DND-41 (cell line): ENCODE measurements at regions not wholly inside any gene's neighbourhood (a gene's known extent, or its start where the extent isn't known, plus 50 kb on each side); places are given as distances from the start of the nearest gene placed in this dataset.

ENCODE experiments used
- ATAC-seq: fragments of 200-7000 bp; cut with Tn5 transposase; 3 replicates; pipeline ENCODE4 v1.9.1; 2021; ENCODE audit warnings: low read depth; ENCODE audit not compliant: insufficient read depth
- DNase-seq: peaks from one replicate; pipeline ENCODE4 v3.0.0-alpha.2; 2020
- H2AFZ ChIP-seq: 2 replicates; pipeline ENCODE4 v1.6.0; 2012; ENCODE audit warnings: low read depth, low read length
- H3K27ac ChIP-seq: 2 replicates; pipeline ENCODE4 v1.5.1; 2012; ENCODE audit warnings: low read length, inconsistent platforms
- H3K27me3 ChIP-seq: fragments of 200-600 bp; sonication (generic); 2 replicates; pipeline ENCODE4 v1.6.0; 2012; ENCODE audit warnings: low read length, mild to moderate bottlenecking, inconsistent platforms; ENCODE audit not compliant: insufficient read depth, poor library complexity
- H3K36me3 ChIP-seq: 2 replicates; pipeline ENCODE4 v1.5.1; 2012; ENCODE audit warnings: low read length, inconsistent platforms; ENCODE audit not compliant: insufficient read depth
- H3K4me1 ChIP-seq: 2 replicates; pipeline ENCODE4 v1.5.1; 2012; ENCODE audit warnings: mild to moderate bottlenecking, low read length; ENCODE audit not compliant: insufficient read depth
- H3K4me2 ChIP-seq: 2 replicates; pipeline ENCODE4 v1.6.0; 2012; ENCODE audit warnings: mild to moderate bottlenecking, moderate library complexity, low read length, inconsistent platforms; ENCODE audit not compliant: insufficient read depth
- H3K4me3 ChIP-seq, 2 experiments: fragments of 200-600 bp in 1 of 2; shearing (Covaris generic) in 1 of 2; 2 replicates each; pipeline ENCODE4 v1.5.1; 2012 to 2016; ENCODE audit warnings: inconsistent platforms in 2 of 2, low read length in 2 of 2, mild to moderate bottlenecking in 2 of 2, low read depth in 1 of 2, moderate library complexity in 1 of 2
- H3K79me2 ChIP-seq: 2 replicates; pipeline ENCODE4 v1.6.0; 2012; ENCODE audit warnings: low read length, inconsistent platforms; ENCODE audit not compliant: insufficient read depth
- H3K9ac ChIP-seq: 2 replicates; pipeline ENCODE4 v1.6.0; 2012; ENCODE audit warnings: low read depth, mild to moderate bottlenecking, inconsistent platforms, low read length, moderate library complexity
- H3K9me3 ChIP-seq: 2 replicates; pipeline ENCODE4 v1.5.1; 2012; ENCODE audit warnings: low read length, moderate library complexity, mild to moderate bottlenecking, inconsistent platforms; ENCODE audit not compliant: insufficient read depth, severe bottlenecking
- H4K20me1 ChIP-seq: 2 replicates; pipeline ENCODE4 v1.6.0; 2012; ENCODE audit warnings: low read length; ENCODE audit not compliant: insufficient read depth
- CTCF ChIP-seq: IDR thresholded peaks from 2 replicates; pipeline ENCODE4 v1.5.1; 2012; ENCODE audit warnings: borderline replicate concordance, low read length, moderate library complexity, mild to moderate bottlenecking; ENCODE audit not compliant: poor library complexity, severe bottlenecking; ENCODE audit errors: extremely low read depth
- EZH2 ChIP-seq: IDR thresholded peaks from 3 replicates; pipeline ENCODE4 v1.6.1; 2012; ENCODE audit warnings: borderline replicate concordance, low read depth, mild to moderate bottlenecking, moderate library complexity, low read length, inconsistent platforms; ENCODE audit not compliant: severe bottlenecking

GRCh38 chr4:33188733-33189132, 2468.6 kb downstream of the PCDH7 start:
- TF ChIP-seq CTCF (no peak), EZH2 (no peak)

DNA sequence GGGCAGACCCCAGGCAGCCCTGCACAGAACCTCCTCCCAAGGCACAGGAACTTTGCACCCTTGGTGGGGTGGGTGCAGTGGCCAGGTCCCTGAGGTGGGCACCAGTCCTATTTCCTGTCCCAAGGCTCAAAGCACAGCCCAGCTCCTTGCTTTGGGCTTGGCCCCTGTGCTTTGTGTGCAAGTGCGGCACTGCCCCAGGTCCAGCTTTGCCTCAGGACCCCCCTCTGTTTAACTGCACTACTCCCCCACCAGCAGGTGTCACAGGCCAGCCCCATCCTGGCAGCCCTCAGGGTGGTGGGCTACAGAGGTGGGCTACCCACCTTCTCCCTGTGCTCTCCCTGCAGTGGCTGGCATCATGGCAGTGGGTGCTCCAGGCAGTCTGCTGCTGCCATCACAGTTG, 2469.0 kb downstream of the PCDH7 start:
- Histone ChIP-seq H3K4me3 (no peak overlapping the region), H3K27ac (no peak overlapping the region), H3K9ac (no peak overlapping the region), H4K20me1 (no peaks in the 10 kb centered on the region), H3K4me2 (no peak overlapping the region), H2AFZ (no peak overlapping the region), H3K36me3 (no peaks in the 10 kb centered on the region), H3K27me3 (no peaks in the 10 kb centered on the region), H3K9me3 (no peaks in the 10 kb centered on the region), H3K79me2 (no peaks in the 10 kb centered on the region), H3K4me1 (no peaks in the 10 kb centered on the region)
- DNase-seq, result no peak
- TF ChIP-seq EZH2 (no peak), CTCF (no peak)
- no peak for ATAC-seq

More at GRCh38 chr4:33188733-33189132, 2468.6 kb downstream of the PCDH7 start:
- Histone ChIP-seq H3K4me1 (no peaks in the 10 kb centered on the region), H3K79me2 (no peaks in the 10 kb centered on the region), H3K4me2 (no peak overlapping the region), H3K27ac (no peak overlapping the region), H2AFZ (no peak overlapping the region), H3K9ac (no peak overlapping the region), H3K36me3 (no peaks in the 10 kb centered on the region), H3K9me3 (no peaks in the 10 kb centered on the region), H4K20me1 (no peaks in the 10 kb centered on the region), H3K27me3 (no peaks in the 10 kb centered on the region), H3K4me3 (no peak overlapping the region)
- DNase-seq (no peak), ATAC-seq (no peak)

DNA sequence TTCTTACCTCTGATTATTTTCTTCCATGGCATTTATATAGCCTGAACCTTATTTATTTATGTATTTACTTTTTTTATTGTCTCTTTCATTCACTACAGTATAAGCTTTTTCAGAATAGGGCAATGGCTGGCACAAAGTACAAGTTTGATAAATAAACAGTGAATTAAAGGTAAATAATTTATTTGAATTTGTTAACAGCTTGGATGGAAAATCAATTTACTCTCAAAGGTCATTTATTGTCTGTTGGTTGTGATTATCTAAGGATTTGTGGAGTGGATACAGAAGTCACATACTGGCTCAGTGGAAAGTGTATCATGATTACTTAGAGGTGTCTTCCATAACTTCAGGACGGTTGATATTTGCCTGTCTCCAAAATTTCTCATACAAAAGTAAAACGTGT, 2472.9 kb downstream of the PCDH7 start:
- H2AFZ ChIP-seq, result no peak overlapping the region
- H3K9me3 ChIP-seq, result no peaks in the 10 kb centered on the region
- no peak for DNase-seq
- TF ChIP-seq EZH2, result no peak
- TF ChIP-seq CTCF, result no peak
- H3K9ac ChIP-seq, result no peak overlapping the region
- H4K20me1 ChIP-seq, result no peaks in the 10 kb centered on the region
- H3K4me2 ChIP-seq, result no peak overlapping the region
- no peaks in the 10 kb centered on the region for H3K79me2 ChIP-seq
- no peaks in the 10 kb centered on the region for H3K27me3 ChIP-seq
- H3K4me1 ChIP-seq, result no peaks in the 10 kb centered on the region
- H3K36me3 ChIP-seq, result no peaks in the 10 kb centered on the region
- ATAC-seq, result no peak
- H3K4me3 ChIP-seq, result no peak overlapping the region
- no peak overlapping the region for H3K27ac ChIP-seq

GRCh38 chr4:33200377-33200776, 2480.2 kb downstream of the PCDH7 start:
- Histone ChIP-seq H3K27me3 (no peaks in the 10 kb centered on the region), H3K36me3 (no peaks in the 10 kb centered on the region), H3K4me2 (no peak overlapping the region), H2AFZ (no peak overlapping the region), H3K4me3 (no peak overlapping the region), H3K79me2 (no peaks in the 10 kb centered on the region), H3K27ac (no peak overlapping the region), H3K4me1 (no peaks in the 10 kb centered on the region), H4K20me1 (no peaks in the 10 kb centered on the region), H3K9me3 (no peaks in the 10 kb centered on the region), H3K9ac (no peak overlapping the region)
- DNase-seq (no peak), ATAC-seq (no peak)
- TF ChIP-seq CTCF (no peak), EZH2 (no peak)
